ENCODE measurements at regions not wholly inside any gene's neighbourhood (a gene's known extent, or its start where the extent isn't known, plus 50 kb on each side); places are given as distances from the start of the nearest gene placed in this dataset.

GRCh38 chr20:52422574-52423336 is 231.2 kb upstream of the ZFP64 start:
- no peak for DNase-seq (ENCODE audit: low spot score)
- in situ Hi-C loops (cut with MboI; ENCODE audit: low sequenced_read_pairs, unreplicated experiment), result no loop called here
- TF ChIP-seq, protein P1, sequence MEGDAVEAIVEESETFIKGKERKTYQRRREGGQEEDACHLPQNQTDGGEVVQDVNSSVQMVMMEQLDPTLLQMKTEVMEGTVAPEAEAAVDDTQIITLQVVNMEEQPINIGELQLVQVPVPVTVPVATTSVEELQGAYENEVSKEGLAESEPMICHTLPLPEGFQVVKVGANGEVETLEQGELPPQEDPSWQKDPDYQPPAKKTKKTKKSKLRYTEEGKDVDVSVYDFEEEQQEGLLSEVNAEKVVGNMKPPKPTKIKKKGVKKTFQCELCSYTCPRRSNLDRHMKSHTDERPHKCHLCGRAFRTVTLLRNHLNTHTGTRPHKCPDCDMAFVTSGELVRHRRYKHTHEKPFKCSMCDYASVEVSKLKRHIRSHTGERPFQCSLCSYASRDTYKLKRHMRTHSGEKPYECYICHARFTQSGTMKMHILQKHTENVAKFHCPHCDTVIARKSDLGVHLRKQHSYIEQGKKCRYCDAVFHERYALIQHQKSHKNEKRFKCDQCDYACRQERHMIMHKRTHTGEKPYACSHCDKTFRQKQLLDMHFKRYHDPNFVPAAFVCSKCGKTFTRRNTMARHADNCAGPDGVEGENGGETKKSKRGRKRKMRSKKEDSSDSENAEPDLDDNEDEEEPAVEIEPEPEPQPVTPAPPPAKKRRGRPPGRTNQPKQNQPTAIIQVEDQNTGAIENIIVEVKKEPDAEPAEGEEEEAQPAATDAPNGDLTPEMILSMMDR (IDR thresholded peaks at IDR 0.05; ENCODE audit: borderline replicate concordance, control extremely low read depth, extremely low read depth, insufficient read depth, missing control alignments), result no peak

DNA sequence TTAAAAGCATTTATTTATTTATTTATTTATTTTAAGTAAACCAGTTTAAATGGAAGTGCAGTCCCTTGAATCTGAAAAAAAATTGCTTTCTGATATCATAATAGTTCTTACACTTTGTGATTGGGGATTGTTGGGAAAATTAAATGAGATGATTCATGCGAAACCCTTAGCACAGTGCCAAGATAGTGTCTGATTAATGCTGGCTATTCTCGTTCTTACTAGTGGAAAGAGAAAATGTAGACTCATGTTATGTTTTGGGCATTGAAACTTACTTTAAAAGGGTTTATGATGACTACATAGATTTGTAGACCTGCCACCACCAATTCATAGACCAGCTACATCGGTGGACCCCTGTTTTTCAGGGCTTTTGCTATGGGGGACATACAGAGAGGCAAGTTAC is 229.2 kb upstream of the ZFP64 start:
- DNase-seq (ENCODE audit: low spot score), result no peak
- TF ChIP-seq, protein P1 (IDR thresholded peaks at IDR 0.05; ENCODE audit: borderline replicate concordance, control extremely low read depth, extremely low read depth, insufficient read depth, missing control alignments), result no peak
- in situ Hi-C loops (cut with MboI; ENCODE audit: low sequenced_read_pairs, unreplicated experiment), result no loop called here

DNA sequence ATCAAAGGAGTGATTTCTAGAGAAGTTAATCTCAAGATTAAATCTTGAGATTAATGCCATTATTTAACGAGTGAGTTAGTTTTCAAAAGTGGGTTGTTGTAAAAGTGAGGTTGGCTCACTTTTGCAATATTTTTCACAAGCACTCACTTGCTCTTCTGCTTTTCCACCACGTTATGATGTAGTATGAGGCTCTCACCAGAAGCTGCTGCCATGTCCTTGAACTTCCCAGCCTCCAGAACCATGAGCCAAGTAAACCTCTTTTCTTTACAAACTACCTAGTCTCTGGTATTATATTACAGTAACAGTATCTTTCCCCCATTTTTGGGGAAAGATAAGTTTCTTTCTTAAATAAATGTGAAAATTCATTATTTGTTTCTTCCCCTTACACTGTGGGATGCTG is 227.6 kb upstream of the ZFP64 start:
- in situ Hi-C loops (cut with MboI; ENCODE audit: low sequenced_read_pairs, unreplicated experiment), result no loop called here

DNA sequence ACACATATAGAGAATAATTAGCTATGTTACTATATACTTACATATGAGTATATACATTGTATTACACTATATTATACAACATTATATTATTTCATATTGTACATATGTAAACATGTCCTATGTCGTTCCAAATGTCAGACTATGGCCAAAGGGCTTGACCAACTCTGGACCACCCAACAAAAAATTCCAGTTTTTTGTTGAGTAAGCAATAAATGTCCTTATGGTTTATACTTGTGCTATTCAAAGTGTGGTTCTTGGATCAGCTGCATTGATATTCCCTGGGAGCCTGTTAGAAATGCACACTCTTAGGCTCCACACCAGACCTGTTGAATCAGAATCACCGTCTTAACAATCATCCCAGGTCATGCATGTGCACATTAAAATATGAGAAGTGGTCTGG is 225.4 kb upstream of the ZFP64 start:
- DNase-seq (ENCODE audit: low spot score), result no peak
- TF ChIP-seq, protein P1 (IDR thresholded peaks at IDR 0.05; ENCODE audit: borderline replicate concordance, control extremely low read depth, extremely low read depth, insufficient read depth, missing control alignments), result no peak
- in situ Hi-C loops (cut with MboI; ENCODE audit: low sequenced_read_pairs, unreplicated experiment), result no loop called here

More for the DNA sequence above, 227.6 kb upstream of the ZFP64 start:
- DNase-seq (ENCODE audit: low spot score), result no peak
- TF ChIP-seq, protein P1 (IDR thresholded peaks at IDR 0.05; ENCODE audit: borderline replicate concordance, control extremely low read depth, extremely low read depth, insufficient read depth, missing control alignments), result no peak

- DNase-seq (ENCODE audit: low spot score), result no peak
These were observed 220.0 kb upstream of the ZFP64 start for GRCh38 chr20:52411611-52412010.

GRCh38 chr20:52410731-52411234 is 219.2 kb upstream of the ZFP64 start:
- in situ Hi-C loops (cut with MboI; ENCODE audit: low sequenced_read_pairs, unreplicated experiment), result no loop called here
- DNase-seq (ENCODE audit: low spot score), result no peak
- TF ChIP-seq, protein P1 (IDR thresholded peaks at IDR 0.05; ENCODE audit: borderline replicate concordance, control extremely low read depth, extremely low read depth, insufficient read depth, missing control alignments), result no peak

More at GRCh38 chr20:52411611-52412010, 220.0 kb upstream of the ZFP64 start:
- TF ChIP-seq, protein P1 (IDR thresholded peaks at IDR 0.05; ENCODE audit: borderline replicate concordance, control extremely low read depth, extremely low read depth, insufficient read depth, missing control alignments), result no peak
- in situ Hi-C loops (cut with MboI; ENCODE audit: low sequenced_read_pairs, unreplicated experiment), result no loop called here

Measured in GM13976 (cell line).